IMR-90 (cell line): ENCODE measurements at regions not wholly inside any gene's neighbourhood (a gene's known extent, or its start where the extent isn't known, plus 50 kb on each side); places are given as distances from the start of the nearest gene placed in this dataset.

Source experiments
- ATAC-seq: fragments of 200-7000 bp; cut with Tn5 transposase; 2 replicates; pipeline ENCODE4 v1.9.1; 2020; ENCODE audit warnings: low read depth, mild to moderate bottlenecking, moderate library complexity
- BruUV-seq: library from RNA; stranded (reverse); fragments of 400-500 nt; replicated peaks from 2 replicates; lab custom pipeline; 2021; lab: Mats Ljungman, UMichigan
- CTCF ChIA-PET: fragments of 300-600 bp; formaldehyde crosslinking; extraction: SDS; loops from one replicate; lab custom pipeline; 2021; ENCODE audit warnings: antibody characterized with exemption; lab: Yijun Ruan, JAX
- POLR2A ChIA-PET: fragments of 300-600 bp; sonication (Branson Sonifier 250); formaldehyde crosslinking; loops from one replicate; lab custom pipeline; 2022; ENCODE audit warnings: antibody characterized with exemption; ENCODE audit not compliant: unreplicated experiment; lab: Charles Lee
- DNase-seq: peaks from one replicate; pipeline ENCODE4 v3.0.0; 2013
- H2AFZ ChIP-seq: replicated peaks from 2 replicates; pipeline ENCODE3; 2013; ENCODE audit warnings: low read length, mild to moderate bottlenecking; ENCODE audit not compliant: poor library complexity
- H2AK5ac ChIP-seq: 2 replicates; pipeline ENCODE4 v1.6.1; 2013; ENCODE audit warnings: low read depth, low read length, inconsistent platforms
- H2AK9ac ChIP-seq: replicated peaks from 2 replicates; pipeline ENCODE3; 2013; ENCODE audit warnings: mild to moderate bottlenecking, low read depth, low read length, moderate library complexity; ENCODE audit not compliant: poor library complexity
- H2BK120ac ChIP-seq: 2 replicates; pipeline ENCODE4 v1.6.1; 2013; ENCODE audit warnings: low read depth, low read length, inconsistent platforms
- H2BK15ac ChIP-seq: 3 replicates; pipeline ENCODE4 v1.6.1; 2013; ENCODE audit warnings: low read depth, low read length, inconsistent platforms
- H2BK20ac ChIP-seq: 2 replicates; pipeline ENCODE4 v1.6.1; 2013; ENCODE audit warnings: low read depth, mild to moderate bottlenecking, inconsistent platforms, low read length, moderate library complexity
- H2BK5ac ChIP-seq: 2 replicates; pipeline ENCODE4 v1.6.1; 2013; ENCODE audit warnings: mild to moderate bottlenecking, low read depth, low read length, inconsistent platforms; ENCODE audit not compliant: poor library complexity, severe bottlenecking
- H3K14ac ChIP-seq: replicated peaks from 2 replicates; pipeline ENCODE4 v1.6.1; 2013; ENCODE audit warnings: low read depth, low read length, inconsistent platforms
- H3K18ac ChIP-seq: 2 replicates; pipeline ENCODE4 v1.6.1; 2013; ENCODE audit warnings: low read depth, low read length, control low read depth
- H3K23ac ChIP-seq: 2 replicates; pipeline ENCODE4 v1.6.1; 2013; ENCODE audit warnings: low read depth, low read length, inconsistent platforms
- H3K27ac ChIP-seq: 2 replicates; pipeline ENCODE4 v1.5.1; 2013; ENCODE audit warnings: mild to moderate bottlenecking, control low read depth, low read length; ENCODE audit not compliant: insufficient read depth
- H3K27me3 ChIP-seq: 2 replicates; pipeline ENCODE4 v1.6.1; 2013; ENCODE audit warnings: low read length; ENCODE audit not compliant: control insufficient read depth, insufficient read depth
- H3K36me3 ChIP-seq: 2 replicates; pipeline ENCODE4 v1.6.1; 2013; ENCODE audit warnings: low read length, mixed read lengths; ENCODE audit not compliant: control insufficient read depth, insufficient read depth
- H3K4ac ChIP-seq: 2 replicates; pipeline ENCODE4 v1.6.1; 2013; ENCODE audit warnings: low read depth, low read length, inconsistent platforms
- H3K4me1 ChIP-seq: 2 replicates; pipeline ENCODE4 v1.6.1; 2013; ENCODE audit warnings: low read length, mixed read lengths; ENCODE audit not compliant: control insufficient read depth, insufficient read depth
- H3K4me2 ChIP-seq: 2 replicates; pipeline ENCODE4 v1.6.1; 2013; ENCODE audit warnings: low read depth, mild to moderate bottlenecking, control low read depth, low read length, moderate library complexity
- H3K4me3 ChIP-seq: 2 replicates; pipeline ENCODE4 v1.5.1; 2013; ENCODE audit warnings: low read depth, mild to moderate bottlenecking, control low read depth, low read length, moderate library complexity; ENCODE audit not compliant: insufficient read depth
- H3K56ac ChIP-seq: 2 replicates; pipeline ENCODE4 v1.6.1; 2013; ENCODE audit warnings: low read length, inconsistent platforms; ENCODE audit not compliant: insufficient read depth; ENCODE audit errors: extremely low read depth
- H3K79me1 ChIP-seq, 2 experiments: 2 replicates each; pipeline ENCODE4 v1.6.1; 2013; ENCODE audit warnings: low read length in 2 of 2, inconsistent platforms in 1 of 2, low read depth in 1 of 2
- H3K9ac ChIP-seq: 2 replicates; pipeline ENCODE4 v1.6.1; 2013; ENCODE audit warnings: low read depth, low read length, control low read depth
- H3K9me1 ChIP-seq: 2 replicates; pipeline ENCODE4 v1.6.1; 2013; ENCODE audit warnings: low read length, inconsistent platforms; ENCODE audit not compliant: insufficient read depth
- H3K9me3 ChIP-seq: 2 replicates; pipeline ENCODE4 v1.6.1; 2013; ENCODE audit warnings: low read length; ENCODE audit not compliant: control insufficient read depth, insufficient read depth
- H4K20me1 ChIP-seq: 2 replicates; pipeline ENCODE4 v1.6.1; 2013; ENCODE audit warnings: low read length, inconsistent platforms; ENCODE audit not compliant: insufficient read depth
- H4K5ac ChIP-seq: 2 replicates; pipeline ENCODE4 v1.6.1; 2013; ENCODE audit warnings: mild to moderate bottlenecking, low read depth, low read length, control low read depth
- H4K8ac ChIP-seq, 2 experiments: 2 replicates each; pipeline ENCODE4 v1.6.1; 2013; ENCODE audit warnings: low read depth in 2 of 2, low read length in 2 of 2, control low read depth in 1 of 2, inconsistent platforms in 1 of 2
- H4K91ac ChIP-seq: 2 replicates; pipeline ENCODE4 v1.6.1; 2013; ENCODE audit warnings: low read depth, low read length, inconsistent platforms; ENCODE audit not compliant: insufficient read depth
- CEBPB ChIP-seq: IDR thresholded peaks from 2 replicates; pipeline ENCODE4 v1.6.1; 2012; ENCODE audit warnings: low read depth, low read length, improper control_type of control experiment
- CHD1 ChIP-seq: IDR thresholded peaks from 2 replicates; pipeline ENCODE4 v1.6.1; 2012; ENCODE audit warnings: low read depth, low read length, improper control_type of control experiment
- FOS ChIP-seq: fragments of 150-350 bp; IDR thresholded peaks from 2 replicates; pipeline ENCODE4 v1.6.1; 2016; ENCODE audit warnings: low read depth, low read length
- NFE2L2 ChIP-seq: fragments of 150-350 bp; IDR thresholded peaks from 2 replicates; pipeline ENCODE4 v1.6.1; 2016; ENCODE audit warnings: low read depth, mild to moderate bottlenecking, low read length
- POLR2A ChIP-seq: IDR thresholded peaks from 2 replicates; pipeline ENCODE4 v1.6.1; 2012; ENCODE audit warnings: mild to moderate bottlenecking, low read depth, low read length
- RAD21 ChIP-seq: IDR thresholded peaks from 2 replicates; pipeline ENCODE4 v1.6.1; 2012; ENCODE audit warnings: low read length, improper control_type of control experiment
- RCOR1 ChIP-seq: IDR thresholded peaks from 2 replicates; pipeline ENCODE4 v1.6.1; 2012; ENCODE audit warnings: mild to moderate bottlenecking, low read length, improper control_type of control experiment; ENCODE audit not compliant: insufficient replicate concordance
- SMC3 ChIP-seq: fragments of 150-350 bp; IDR thresholded peaks from 2 replicates; pipeline ENCODE4 v1.6.1; 2016; ENCODE audit warnings: low read depth, mild to moderate bottlenecking, antibody characterized with exemption, low read length, moderate library complexity
- WGBS, 2 experiments: methylation state at CpG; one replicate each; pipeline versions ENCODE4 v1.1.5 to v1.1.7; 2013; ENCODE audit warnings: missing lambda C conversion rate in 2 of 2; ENCODE audit not compliant: insufficient read length in 1 of 2; ENCODE audit errors: extremely low coverage in 2 of 2; 5-methylcytosine and 5-hydroxymethylcytosine counted together
- dilution Hi-C: fragments of 300-500 bp; cut with HindIII; formaldehyde crosslinking; loops from one replicate; pipeline ENCODE4 v1.14.3; 2018; ENCODE audit warnings: low sequenced_read_pairs; ENCODE audit not compliant: unreplicated experiment
- in situ Hi-C: fragments of 300-500 bp; cut with MboI; formaldehyde crosslinking; loops from 3 replicates; pipeline ENCODE4 v1.14.3; 2019; ENCODE audit warnings: low sequenced_read_pairs, inconsistent platforms, mixed read lengths
- intact Hi-C: fragments of 100-400 bp; cut with micrococcal nuclease; formaldehyde crosslinking; loops from 2 replicates; pipeline ENCODE4 v1.10.0; 2022
- TF ChIP-seq, protein P1 (sequence below): fragments of 150-350 bp; IDR thresholded peaks from 2 replicates; pipeline ENCODE4 v1.6.1; 2016; ENCODE audit warnings: low read depth, mild to moderate bottlenecking, low read length, moderate library complexity, borderline replicate concordance
- TF ChIP-seq, protein P2 (sequence below): fragments of 150-350 bp; IDR thresholded peaks from 2 replicates; pipeline ENCODE4 v1.6.1; 2017; ENCODE audit warnings: mild to moderate bottlenecking, antibody characterized with exemption, low read length, low read depth

DNA sequence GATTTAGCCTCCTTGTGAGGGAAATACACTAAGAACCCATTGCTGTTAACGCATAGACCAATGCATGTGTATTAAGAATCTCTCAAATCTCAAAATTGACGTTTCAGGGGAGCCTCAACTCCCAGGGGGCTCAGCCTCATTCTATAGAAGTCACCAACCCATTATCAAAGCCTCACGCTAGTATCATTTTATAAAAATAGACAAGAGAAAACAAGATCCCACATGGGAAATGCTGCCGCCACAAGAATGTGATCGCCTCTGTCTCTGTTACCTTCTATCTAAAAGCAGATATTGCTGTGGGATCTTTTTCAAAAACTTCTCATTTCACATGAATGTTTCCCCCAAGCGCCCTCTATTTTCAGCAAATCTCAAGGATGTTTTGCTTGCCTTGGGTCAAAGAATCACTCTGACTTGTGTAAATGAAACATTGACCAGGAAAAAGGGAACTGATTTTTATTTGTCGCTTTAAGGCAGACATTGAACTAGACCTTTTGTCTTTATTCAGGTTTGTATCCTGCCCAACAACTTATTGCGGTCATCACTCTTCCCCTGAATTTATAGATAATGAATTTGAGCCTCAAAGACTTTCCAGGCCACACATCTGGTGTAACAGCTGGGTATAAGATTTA is 679.0 kb upstream of the ID2 start:
- no peak overlapping the region for H3K4me2 ChIP-seq
- intact Hi-C loops, result loop anchor here (5.0 to 10.0 kb wide), 2 partner anchors 679 to 762 kb away; partner anchors contain the start of gene ID2
- no TSS peak for BruUV-seq

More for the DNA sequence above, 679.0 kb upstream of the ID2 start:
- no peak overlapping the region for H2BK5ac ChIP-seq
- ChIA-PET POLR2A (no interaction called here), CTCF (no interaction called here)
- no peak overlapping the region for H3K14ac ChIP-seq
- WGBS, 2 experiments, result no CpG with 5 or more reads among the region's 8 CpGs
- no peak overlapping the region for H2AFZ ChIP-seq
- no peaks in the 10 kb centered on the region for H3K9me3 ChIP-seq
- H2BK15ac ChIP-seq, result no peak overlapping the region; the same call in 2 of the 3 replicates
- H2AK5ac ChIP-seq, result no peak overlapping the region
- no peak overlapping the region for H2AK9ac ChIP-seq
- no peak overlapping the region for H3K56ac ChIP-seq
- no peak overlapping the region for H4K5ac ChIP-seq
- peaks cover 4% of the 10 kb centered on the region; the same call in 1 of the 2 replicates for H3K4me1 ChIP-seq
- TF ChIP-seq NFE2L2 (no peak), CHD1 (no peak), FOS (no peak), SMC3 (no peak), POLR2A (no peak), RCOR1 (no peak), RAD21 (no peak), CEBPB (no peak)
- TF ChIP-seq, protein P1, sequence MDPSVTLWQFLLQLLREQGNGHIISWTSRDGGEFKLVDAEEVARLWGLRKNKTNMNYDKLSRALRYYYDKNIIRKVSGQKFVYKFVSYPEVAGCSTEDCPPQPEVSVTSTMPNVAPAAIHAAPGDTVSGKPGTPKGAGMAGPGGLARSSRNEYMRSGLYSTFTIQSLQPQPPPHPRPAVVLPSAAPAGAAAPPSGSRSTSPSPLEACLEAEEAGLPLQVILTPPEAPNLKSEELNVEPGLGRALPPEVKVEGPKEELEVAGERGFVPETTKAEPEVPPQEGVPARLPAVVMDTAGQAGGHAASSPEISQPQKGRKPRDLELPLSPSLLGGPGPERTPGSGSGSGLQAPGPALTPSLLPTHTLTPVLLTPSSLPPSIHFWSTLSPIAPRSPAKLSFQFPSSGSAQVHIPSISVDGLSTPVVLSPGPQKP, result no peak
- TF ChIP-seq, protein P2, sequence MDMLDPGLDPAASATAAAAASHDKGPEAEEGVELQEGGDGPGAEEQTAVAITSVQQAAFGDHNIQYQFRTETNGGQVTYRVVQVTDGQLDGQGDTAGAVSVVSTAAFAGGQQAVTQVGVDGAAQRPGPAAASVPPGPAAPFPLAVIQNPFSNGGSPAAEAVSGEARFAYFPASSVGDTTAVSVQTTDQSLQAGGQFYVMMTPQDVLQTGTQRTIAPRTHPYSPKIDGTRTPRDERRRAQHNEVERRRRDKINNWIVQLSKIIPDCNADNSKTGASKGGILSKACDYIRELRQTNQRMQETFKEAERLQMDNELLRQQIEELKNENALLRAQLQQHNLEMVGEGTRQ, result no peak
- peaks cover 7% of the 10 kb centered on the region for H3K9me1 ChIP-seq
- no peak overlapping the region for H4K8ac ChIP-seq
- no peaks in the 10 kb centered on the region for H3K79me1 ChIP-seq
- no peak overlapping the region for H2BK20ac ChIP-seq
- H3K9ac ChIP-seq, result no peak overlapping the region
- dilution Hi-C loops, result no loop called here
- no peak overlapping the region for H4K91ac ChIP-seq
- H3K23ac ChIP-seq, result no peak overlapping the region
- H3K4ac ChIP-seq, result no peak overlapping the region
- no peaks in the 10 kb centered on the region for H4K20me1 ChIP-seq
- DNase-seq (no peak), ATAC-seq (no peak)
- no peaks in the 10 kb centered on the region for H3K27me3 ChIP-seq
- H3K4me3 ChIP-seq, result no peak overlapping the region
- in situ Hi-C loops, result loop anchor here (10.0 kb wide), 1 partner anchor 682 kb away; the partner anchor contains the start of gene ID2
- H2BK120ac ChIP-seq, result no peak overlapping the region
- H3K27ac ChIP-seq, result no peak overlapping the region
- no peak overlapping the region for H3K18ac ChIP-seq
- H3K36me3 ChIP-seq, result no peaks in the 10 kb centered on the region
